ENCODE measurements at regions not wholly inside any gene's neighbourhood (a gene's known extent, or its start where the extent isn't known, plus 50 kb on each side); places are given as distances from the start of the nearest gene placed in this dataset.

DNA sequence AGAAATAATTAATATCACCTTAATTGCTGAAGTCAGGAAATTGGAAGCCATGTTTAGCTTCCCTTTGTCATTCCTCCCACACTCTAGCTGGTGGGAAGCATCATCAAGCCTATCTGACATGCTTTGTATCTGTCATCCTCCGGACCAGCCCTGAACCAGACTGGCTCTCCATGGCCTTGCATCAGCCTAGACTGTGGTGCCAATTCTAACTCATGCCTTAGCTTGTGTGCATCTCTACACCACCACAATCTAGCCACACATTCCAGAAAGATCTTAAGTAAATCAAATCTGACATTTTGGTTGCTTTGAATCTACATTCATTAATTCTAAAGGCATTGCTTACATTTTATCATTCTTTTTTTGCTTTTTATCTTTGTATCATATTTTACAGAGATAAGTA is 196.4 kb upstream of the VSTM2A start:
- Histone ChIP-seq H3K27ac (ENCODE audit: low read depth, low read length) (no peak overlapping the region), H3K23ac (ENCODE audit: insufficient read length) (no peak overlapping the region), H2BK12ac (ENCODE audit: low read depth, low read length) (no peak overlapping the region), H3K4me2 (ENCODE audit: insufficient read depth in 1 of 2, low read depth in 2 of 2, low read length in 2 of 2) (no peak overlapping the region), H3K23me2 (ENCODE audit: low read depth, low read length) (no peaks in the 10 kb centered on the region), H3K9me3 (ENCODE audit: insufficient read depth in 2 of 2, low read depth in 1 of 2, low read length in 1 of 2) (no peaks in the 10 kb centered on the region), H3K36me3 (ENCODE audit: control insufficient read depth in 2 of 4, insufficient read depth in 4 of 4, low read length in 3 of 4) (no peaks in the 10 kb centered on the region), H4K20me1 (replicated peaks in 1 of 2; ENCODE audit: control insufficient read depth in 1 of 2, insufficient read depth in 2 of 2, low read length in 2 of 2) (no peaks in the 10 kb centered on the region), H3K4me1 (replicated peaks in 1 of 4; ENCODE audit: control insufficient read depth in 3 of 4, insufficient read depth in 4 of 4, low read length in 3 of 4) (no peaks in the 10 kb centered on the region), H3K56ac (replicated peaks; ENCODE audit: insufficient read length, low read depth, low read length) (no peak overlapping the region), H3K27me3 (replicated peaks in 1 of 4; ENCODE audit: control insufficient read depth in 3 of 4, extremely low read depth in 1 of 4, insufficient read depth in 3 of 4, low read length in 3 of 4) (no peaks in the 10 kb centered on the region), H3K9ac (replicated peaks in 1 of 4; ENCODE audit: extremely low read depth in 1 of 4, low read depth in 3 of 4, low read length in 3 of 4) (no peak overlapping the region), H3K79me2 (ENCODE audit: control insufficient read depth in 1 of 2, insufficient read depth in 2 of 2, low read length in 2 of 2) (no peaks in the 10 kb centered on the region), H4K8ac (ENCODE audit: extremely low read depth, insufficient read depth, low read length) (no peak overlapping the region; the same call in 1 of the 2 replicates), H2BK15ac (ENCODE audit: low read length) (no peak overlapping the region), H4K5ac (ENCODE audit: insufficient read length, low read depth, low read length) (no peak overlapping the region), H2BK5ac (ENCODE audit: low read depth, low read length) (no peak overlapping the region), H2AFZ (ENCODE audit: low read length) (no peak overlapping the region), H2BK120ac (replicated peaks; ENCODE audit: low read depth, low read length) (no peak overlapping the region), H2BK20ac (ENCODE audit: low read length) (no peak overlapping the region), H2AK5ac (ENCODE audit: low read depth, low read length) (no peak overlapping the region), H3K4ac (replicated peaks; ENCODE audit: insufficient read length, low read depth, low read length) (no peak overlapping the region), H4K91ac (replicated peaks; ENCODE audit: insufficient read length, low read length) (no peak overlapping the region), H3K18ac (ENCODE audit: extremely low read depth, low read length) (no peak overlapping the region), H3K79me1 (ENCODE audit: low read depth, low read length) (no peaks in the 10 kb centered on the region), H3K4me3 (ENCODE audit: extremely low read depth in 1 of 4, insufficient read depth in 2 of 4, low read depth in 3 of 4, low read length in 4 of 4) (no peak overlapping the region), H3K14ac (ENCODE audit: insufficient read length) (no peak overlapping the region)
- ChIA-PET POLR2A (ENCODE audit: partially characterized antibody) (no interaction called here), CTCF (ENCODE audit: partially characterized antibody) (no interaction called here)
- FAIRE-seq (no peak), DNase-seq (ENCODE audit: low read depth in 1 of 2, low spot score in 2 of 2) (no peak)
- 54% methylated on average over 1 of the region's 1 CpG; no CpG with 5 or more reads in 1 of the 2 experiments for WGBS, 2 experiments (ENCODE audit: extremely low coverage in 1 of 2, insufficient coverage in 1 of 2, insufficient read length in 1 of 2, insufficient replicate concordance in 2 of 2, low coverage in 1 of 2, low lambda C conversion rate in 2 of 2, missing lambda C conversion rate in 1 of 2)
- TF ChIP-seq SRF (IDR thresholded peaks at IDR 0.05; ENCODE audit: low read depth, low read length) = no peak
- TF ChIP-seq CHD1 (IDR thresholded peaks at IDR 0.05; ENCODE audit: low read depth, low read length) = no peak
- TF ChIP-seq SP2 (IDR thresholded peaks at IDR 0.05; ENCODE audit: low read length) = no peak
- no peak for TF ChIP-seq PHF8 (conservative IDR thresholded peaks at IDR 0.05; ENCODE audit: low read depth, low read length)

Measured in H1 (cell line).